GM23338 (cell line): ENCODE measurements at regions not wholly inside any gene's neighbourhood (a gene's known extent, or its start where the extent isn't known, plus 50 kb on each side); places are given as distances from the start of the nearest gene placed in this dataset.

Experiments used
- ATAC-seq: fragments of 200-7000 bp; cut with Tn5 transposase; 3 replicates; pipeline ENCODE4 v1.9.1; 2020
- DNase-seq: peaks from one replicate; pipeline ENCODE4 v3.0.0-alpha.2; 2015; ENCODE audit warnings: low spot score
- H2AFZ ChIP-seq: fragments of 200-600 bp; sonication (generic); 2 replicates; pipeline ENCODE4 v1.8.0; 2016; ENCODE audit warnings: antibody characterized with exemption, mild to moderate bottlenecking, moderate library complexity
- H3F3A ChIP-seq: fragments of 200-600 bp; sonication (generic); replicated peaks from 2 replicates; pipeline ENCODE4 v1.8.0; 2017; ENCODE audit warnings: antibody characterized with exemption, mixed run types, low read depth
- H3K27ac ChIP-seq: fragments of 200-600 bp; sonication (generic); 2 replicates; pipeline ENCODE4 v1.6.1; 2016; ENCODE audit warnings: low read depth
- H3K27me3 ChIP-seq: fragments of 200-600 bp; sonication (generic); 2 replicates; pipeline ENCODE4 v1.8.0; 2016; ENCODE audit warnings: mild to moderate bottlenecking, mixed run types, moderate library complexity; ENCODE audit not compliant: insufficient read depth
- H3K36me3 ChIP-seq: fragments of 200-600 bp; sonication (generic); 2 replicates; pipeline ENCODE4 v1.8.0; 2016; ENCODE audit warnings: mild to moderate bottlenecking; ENCODE audit not compliant: insufficient read depth
- H3K4me1 ChIP-seq: fragments of 200-600 bp; sonication (generic); 2 replicates; pipeline ENCODE4 v1.8.0; 2016; ENCODE audit warnings: mild to moderate bottlenecking, moderate library complexity; ENCODE audit not compliant: insufficient read depth
- H3K4me2 ChIP-seq: fragments of 200-600 bp; sonication (generic); 2 replicates; pipeline ENCODE4 v1.7.1; 2017; ENCODE audit warnings: mixed run types
- H3K4me3 ChIP-seq: fragments of 200-600 bp; sonication (generic); 2 replicates; pipeline ENCODE4 v1.6.1; 2016; ENCODE audit warnings: mixed run types
- H3K79me2 ChIP-seq: fragments of 200-600 bp; sonication (generic); replicated peaks from 2 replicates; pipeline ENCODE4 v1.8.0; 2017; ENCODE audit warnings: mild to moderate bottlenecking; ENCODE audit not compliant: insufficient read depth
- H3K9me2 ChIP-seq: fragments of 200-600 bp; sonication (generic); 2 replicates; pipeline ENCODE4 v1.8.0; 2017; ENCODE audit not compliant: insufficient read depth
- H4K20me1 ChIP-seq: fragments of 200-600 bp; sonication (generic); replicated peaks from 2 replicates; pipeline ENCODE4 v1.8.0; 2017; ENCODE audit warnings: mild to moderate bottlenecking; ENCODE audit not compliant: insufficient read depth
- H3K27ac Mint-ChIP-seq: 2 replicates; pipeline ENCODE4 v1.8.0; 2020; ENCODE audit warnings: inconsistent platforms, mild to moderate bottlenecking, moderate library complexity, mixed read lengths
- H3K27me3 Mint-ChIP-seq: 3 replicates; pipeline ENCODE4 v1.8.0; 2022; ENCODE audit warnings: low read depth, mild to moderate bottlenecking, moderate library complexity, mixed read lengths, inconsistent platforms; ENCODE audit not compliant: insufficient read depth, poor library complexity
- H3K36me3 Mint-ChIP-seq: 3 replicates; pipeline ENCODE4 v1.8.0; 2021; ENCODE audit warnings: low read depth, mild to moderate bottlenecking, inconsistent platforms, moderate library complexity, mixed read lengths
- H3K4me1 Mint-ChIP-seq: 3 replicates; pipeline ENCODE4 v1.8.0; 2020; ENCODE audit warnings: mild to moderate bottlenecking, inconsistent platforms, mixed read lengths
- H3K4me3 Mint-ChIP-seq: 3 replicates; pipeline ENCODE4 v1.8.0; 2021; ENCODE audit warnings: moderate library complexity, mild to moderate bottlenecking, inconsistent platforms, mixed read lengths
- H3K9me3 Mint-ChIP-seq: 3 replicates; pipeline ENCODE4 v1.8.0; 2020; ENCODE audit warnings: moderate library complexity, mild to moderate bottlenecking, inconsistent platforms, mixed read lengths
- EZH2 ChIP-seq: fragments of 200-600 bp; sonication (generic); IDR thresholded peaks from one replicate; pipeline ENCODE4 v1.8.0; 2017; ENCODE audit warnings: antibody characterized with exemption, mild to moderate bottlenecking, low read depth; ENCODE audit not compliant: unreplicated experiment
- EZH2phosphoT487 ChIP-seq: fragments of 200-600 bp; sonication (generic); IDR thresholded peaks from one replicate; pipeline ENCODE4 v1.8.1; 2018; ENCODE audit warnings: antibody characterized with exemption; ENCODE audit not compliant: unreplicated experiment
- JUNB ChIP-seq: IDR thresholded peaks from one replicate; pipeline ENCODE4 v1.6.1; 2016; ENCODE audit warnings: antibody characterized with exemption; ENCODE audit not compliant: unreplicated experiment
- POLR2AphosphoS5 ChIP-seq: IDR thresholded peaks from 2 replicates; pipeline ENCODE4 v1.6.1; 2016; ENCODE audit warnings: antibody characterized with exemption, low read depth
- STAT1 ChIP-seq: IDR thresholded peaks from one replicate; pipeline ENCODE4 v1.6.1; 2016; ENCODE audit warnings: antibody characterized with exemption; ENCODE audit not compliant: unreplicated experiment
- ZNF331 ChIP-seq: fragments of 250-450 bp; sonication (Bioruptor Pico); IDR thresholded peaks from 2 replicates; pipeline ENCODE4 v1.5.0; 2020; ENCODE audit warnings: low read depth, mild to moderate bottlenecking, moderate library complexity
- TF ChIP-seq, protein P1 (sequence below): fragments of 250-450 bp; sonication (Bioruptor Pico); IDR thresholded peaks from 2 replicates; pipeline ENCODE4 v1.5.0; 2020; ENCODE audit warnings: mild to moderate bottlenecking, moderate library complexity
- TF ChIP-seq, protein P2 (sequence below): IDR thresholded peaks from 2 replicates; pipeline ENCODE4 v1.6.1; 2016; ENCODE audit warnings: antibody characterized with exemption
- TF ChIP-seq, protein P3 (sequence below), 2 experiments: fragments of 200-600 bp in 1 of 2; sonication (generic) in 1 of 2; conservative IDR thresholded peaks; 2 replicates each; pipeline versions ENCODE4 v1.5.1 to v1.6.1; 2016 to 2017; ENCODE audit warnings: antibody characterized with exemption in 2 of 2, low read depth in 2 of 2, mild to moderate bottlenecking in 2 of 2, moderate library complexity in 1 of 2

DNA sequence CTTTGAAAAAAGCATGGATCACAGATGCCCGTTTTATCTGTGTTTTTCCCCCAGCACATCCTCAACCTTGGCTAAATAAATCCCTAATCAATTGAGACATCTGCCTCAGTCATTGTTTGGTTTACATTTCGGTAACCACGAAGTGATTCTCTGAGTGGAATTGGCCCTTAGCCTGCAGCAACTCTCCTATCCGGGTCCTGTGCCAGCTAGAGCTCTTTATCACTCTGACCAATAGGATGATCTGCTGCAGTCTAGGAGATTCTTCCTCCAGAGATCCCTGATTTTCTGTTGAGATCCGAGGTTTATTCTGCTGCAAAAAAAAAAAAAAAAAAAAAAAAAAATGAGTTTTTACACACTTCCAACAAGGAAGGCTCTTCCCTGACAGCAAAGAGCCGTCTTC lies 137.3 kb downstream of the KCNA4 start (continued):
- TF ChIP-seq, protein P1, sequence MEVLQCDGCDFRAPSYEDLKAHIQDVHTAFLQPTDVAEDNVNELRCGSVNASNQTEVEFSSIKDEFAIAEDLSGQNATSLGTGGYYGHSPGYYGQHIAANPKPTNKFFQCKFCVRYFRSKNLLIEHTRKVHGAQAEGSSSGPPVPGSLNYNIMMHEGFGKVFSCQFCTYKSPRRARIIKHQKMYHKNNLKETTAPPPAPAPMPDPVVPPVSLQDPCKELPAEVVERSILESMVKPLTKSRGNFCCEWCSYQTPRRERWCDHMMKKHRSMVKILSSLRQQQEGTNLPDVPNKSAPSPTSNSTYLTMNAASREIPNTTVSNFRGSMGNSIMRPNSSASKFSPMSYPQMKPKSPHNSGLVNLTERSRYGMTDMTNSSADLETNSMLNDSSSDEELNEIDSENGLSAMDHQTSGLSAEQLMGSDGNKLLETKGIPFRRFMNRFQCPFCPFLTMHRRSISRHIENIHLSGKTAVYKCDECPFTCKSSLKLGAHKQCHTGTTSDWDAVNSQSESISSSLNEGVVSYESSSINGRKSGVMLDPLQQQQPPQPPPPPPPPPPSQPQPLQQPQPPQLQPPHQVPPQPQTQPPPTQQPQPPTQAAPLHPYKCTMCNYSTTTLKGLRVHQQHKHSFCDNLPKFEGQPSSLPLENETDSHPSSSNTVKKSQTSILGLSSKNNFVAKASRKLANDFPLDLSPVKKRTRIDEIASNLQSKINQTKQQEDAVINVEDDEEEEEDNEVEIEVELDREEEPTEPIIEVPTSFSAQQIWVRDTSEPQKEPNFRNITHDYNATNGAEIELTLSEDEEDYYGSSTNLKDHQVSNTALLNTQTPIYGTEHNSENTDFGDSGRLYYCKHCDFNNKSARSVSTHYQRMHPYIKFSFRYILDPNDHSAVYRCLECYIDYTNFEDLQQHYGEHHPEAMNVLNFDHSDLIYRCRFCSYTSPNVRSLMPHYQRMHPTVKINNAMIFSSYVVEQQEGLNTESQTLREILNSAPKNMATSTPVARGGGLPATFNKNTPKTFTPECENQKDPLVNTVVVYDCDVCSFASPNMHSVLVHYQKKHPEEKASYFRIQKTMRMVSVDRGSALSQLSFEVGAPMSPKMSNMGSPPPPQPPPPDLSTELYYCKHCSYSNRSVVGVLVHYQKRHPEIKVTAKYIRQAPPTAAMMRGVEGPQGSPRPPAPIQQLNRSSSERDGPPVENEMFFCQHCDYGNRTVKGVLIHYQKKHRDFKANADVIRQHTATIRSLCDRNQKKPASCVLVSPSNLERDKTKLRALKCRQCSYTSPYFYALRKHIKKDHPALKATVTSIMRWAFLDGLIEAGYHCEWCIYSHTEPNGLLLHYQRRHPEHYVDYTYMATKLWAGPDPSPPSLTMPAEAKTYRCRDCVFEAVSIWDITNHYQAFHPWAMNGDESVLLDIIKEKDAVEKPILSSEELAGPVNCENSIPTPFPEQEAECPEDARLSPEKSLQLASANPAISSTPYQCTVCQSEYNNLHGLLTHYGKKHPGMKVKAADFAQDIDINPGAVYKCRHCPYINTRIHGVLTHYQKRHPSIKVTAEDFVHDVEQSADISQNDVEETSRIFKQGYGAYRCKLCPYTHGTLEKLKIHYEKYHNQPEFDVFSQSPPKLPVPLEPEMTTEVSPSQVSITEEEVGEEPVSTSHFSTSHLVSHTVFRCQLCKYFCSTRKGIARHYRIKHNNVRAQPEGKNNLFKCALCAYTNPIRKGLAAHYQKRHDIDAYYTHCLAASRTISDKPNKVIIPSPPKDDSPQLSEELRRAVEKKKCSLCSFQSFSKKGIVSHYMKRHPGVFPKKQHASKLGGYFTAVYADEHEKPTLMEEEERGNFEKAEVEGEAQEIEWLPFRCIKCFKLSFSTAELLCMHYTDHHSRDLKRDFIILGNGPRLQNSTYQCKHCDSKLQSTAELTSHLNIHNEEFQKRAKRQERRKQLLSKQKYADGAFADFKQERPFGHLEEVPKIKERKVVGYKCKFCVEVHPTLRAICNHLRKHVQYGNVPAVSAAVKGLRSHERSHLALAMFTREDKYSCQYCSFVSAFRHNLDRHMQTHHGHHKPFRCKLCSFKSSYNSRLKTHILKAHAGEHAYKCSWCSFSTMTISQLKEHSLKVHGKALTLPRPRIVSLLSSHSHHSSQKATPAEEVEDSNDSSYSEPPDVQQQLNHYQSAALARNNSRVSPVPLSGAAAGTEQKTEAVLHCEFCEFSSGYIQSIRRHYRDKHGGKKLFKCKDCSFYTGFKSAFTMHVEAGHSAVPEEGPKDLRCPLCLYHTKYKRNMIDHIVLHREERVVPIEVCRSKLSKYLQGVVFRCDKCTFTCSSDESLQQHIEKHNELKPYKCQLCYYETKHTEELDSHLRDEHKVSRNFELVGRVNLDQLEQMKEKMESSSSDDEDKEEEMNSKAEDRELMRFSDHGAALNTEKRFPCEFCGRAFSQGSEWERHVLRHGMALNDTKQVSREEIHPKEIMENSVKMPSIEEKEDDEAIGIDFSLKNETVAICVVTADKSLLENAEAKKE: no peak
- TF ChIP-seq STAT1 (no peak), POLR2AphosphoS5 (no peak), EZH2phosphoT487 (no peak), JUNB (no peak), ZNF331 (CRISPR knock-in tag) (no peak)

DNA sequence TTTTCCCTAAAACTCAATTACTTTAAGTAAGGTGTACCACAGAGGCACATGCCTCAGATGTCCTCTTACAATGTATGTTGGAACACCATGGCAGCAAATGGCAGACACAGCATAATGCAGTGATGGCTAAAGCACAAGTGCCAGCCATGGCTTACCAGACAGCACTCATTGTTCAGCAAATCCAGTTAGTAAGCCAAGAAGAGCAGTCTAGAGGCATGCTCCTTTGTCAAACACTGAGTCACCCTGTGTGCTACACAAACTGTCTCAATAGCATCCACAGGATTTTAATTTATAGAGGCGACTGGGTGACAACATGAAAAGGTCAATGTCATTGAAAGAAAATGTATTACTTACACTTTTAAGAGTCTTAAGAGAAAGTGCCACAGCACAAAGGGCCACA lies 140.6 kb downstream of the KCNA4 start:
- H3K4me2 ChIP-seq: no peak overlapping the region
- no peak overlapping the region for H3K27ac ChIP-seq
- no peak overlapping the region for H3K4me3 ChIP-seq
- ATAC-seq (no peak), DNase-seq (no peak)
- H3F3A ChIP-seq: no peaks in the 10 kb centered on the region
- no peaks in the 10 kb centered on the region for H4K20me1 ChIP-seq
- no peaks in the 10 kb centered on the region for H3K36me3 ChIP-seq
- H2AFZ ChIP-seq: no peak overlapping the region
- TF ChIP-seq, protein P2, sequence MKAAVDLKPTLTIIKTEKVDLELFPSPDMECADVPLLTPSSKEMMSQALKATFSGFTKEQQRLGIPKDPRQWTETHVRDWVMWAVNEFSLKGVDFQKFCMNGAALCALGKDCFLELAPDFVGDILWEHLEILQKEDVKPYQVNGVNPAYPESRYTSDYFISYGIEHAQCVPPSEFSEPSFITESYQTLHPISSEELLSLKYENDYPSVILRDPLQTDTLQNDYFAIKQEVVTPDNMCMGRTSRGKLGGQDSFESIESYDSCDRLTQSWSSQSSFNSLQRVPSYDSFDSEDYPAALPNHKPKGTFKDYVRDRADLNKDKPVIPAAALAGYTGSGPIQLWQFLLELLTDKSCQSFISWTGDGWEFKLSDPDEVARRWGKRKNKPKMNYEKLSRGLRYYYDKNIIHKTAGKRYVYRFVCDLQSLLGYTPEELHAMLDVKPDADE: no peak
- TF ChIP-seq, protein P3, sequence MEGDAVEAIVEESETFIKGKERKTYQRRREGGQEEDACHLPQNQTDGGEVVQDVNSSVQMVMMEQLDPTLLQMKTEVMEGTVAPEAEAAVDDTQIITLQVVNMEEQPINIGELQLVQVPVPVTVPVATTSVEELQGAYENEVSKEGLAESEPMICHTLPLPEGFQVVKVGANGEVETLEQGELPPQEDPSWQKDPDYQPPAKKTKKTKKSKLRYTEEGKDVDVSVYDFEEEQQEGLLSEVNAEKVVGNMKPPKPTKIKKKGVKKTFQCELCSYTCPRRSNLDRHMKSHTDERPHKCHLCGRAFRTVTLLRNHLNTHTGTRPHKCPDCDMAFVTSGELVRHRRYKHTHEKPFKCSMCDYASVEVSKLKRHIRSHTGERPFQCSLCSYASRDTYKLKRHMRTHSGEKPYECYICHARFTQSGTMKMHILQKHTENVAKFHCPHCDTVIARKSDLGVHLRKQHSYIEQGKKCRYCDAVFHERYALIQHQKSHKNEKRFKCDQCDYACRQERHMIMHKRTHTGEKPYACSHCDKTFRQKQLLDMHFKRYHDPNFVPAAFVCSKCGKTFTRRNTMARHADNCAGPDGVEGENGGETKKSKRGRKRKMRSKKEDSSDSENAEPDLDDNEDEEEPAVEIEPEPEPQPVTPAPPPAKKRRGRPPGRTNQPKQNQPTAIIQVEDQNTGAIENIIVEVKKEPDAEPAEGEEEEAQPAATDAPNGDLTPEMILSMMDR (conservative IDR thresholded peaks at IDR 0.05; ENCODE audit: low read depth in 2 of 2): no peak
- TF ChIP-seq EZH2 (no peak), STAT1 (no peak), ZNF331 (CRISPR knock-in tag) (no peak)
- peaks cover 6% of the 10 kb centered on the region; the same call in 1 of the 2 replicates for H3K4me1 ChIP-seq
- no peaks in the 10 kb centered on the region for H3K79me2 ChIP-seq
- Mint-ChIP-seq H3K27me3 (peaks cover 8% of the 10 kb centered on the region), H3K27ac (no peak overlapping the region), H3K4me1 (peaks cover 11% of the 10 kb centered on the region; the same call in 2 of the 3 replicates), H3K9me3 (peaks cover 8% of the 10 kb centered on the region; the same call in 1 of the 3 replicates), H3K4me3 (no peak overlapping the region), H3K36me3 (peaks cover 4% of the 10 kb centered on the region; the same call in 1 of the 3 replicates)
- peaks cover 4% of the 10 kb centered on the region; the same call in 1 of the 2 replicates for H3K27me3 ChIP-seq
- 0 out of 2 replicates have a peak, but pooled peaks cover 4% of the 10 kb centered on the region for H3K9me2 ChIP-seq
